Right lobe of liver (tissue), 4 donors: ENCODE measurements at regions not wholly inside any gene's neighbourhood (a gene's known extent, or its start where the extent isn't known, plus 50 kb on each side); places are given as distances from the start of the nearest gene placed in this dataset.

Experiments used
- CTCF ChIP-seq, 4 donors: fragments of 200-600 bp in 3 of 4; fragments of 450-650 bp in 1 of 4; IDR thresholded peaks; one replicate each; pipeline versions ENCODE4 v1.5.1 to v1.8.0; 2016 to 2022; ENCODE audit warnings: antibody characterized with exemption in 4 of 4, mild to moderate bottlenecking in 2 of 4
- POLR2A ChIP-seq: fragments of 450-650 bp; IDR thresholded peaks from one replicate; pipeline ENCODE4 v1.6.1; 2017; ENCODE audit warnings: antibody characterized with exemption, mild to moderate bottlenecking
- donor health status: DM: no; HTN: no; CAD: no.
- donor health status: DM: no; HTN: no; CAD: no.
- donor health status: DM: no; HTN: yes; CAD: no.

- TF ChIP-seq POLR2A (no peak), CTCF (IDR thresholded peaks at IDR 0.05) (no peak)
Observed at GRCh38 chr11:104781719-104782376, 116.4 kb downstream of the CASP12 start.
